HuH-7.5 (cell line): ENCODE measurements at regions not wholly inside any gene's neighbourhood (a gene's known extent, or its start where the extent isn't known, plus 50 kb on each side); places are given as distances from the start of the nearest gene placed in this dataset.
A peak's percentile ranks its signal among the peaks of the same experiment; 100 is the strongest.

Experiments used
- DNase-seq: peaks from one replicate; pipeline ENCODE4 v3.0.0; 2011; ENCODE audit warnings: low spot score

DNA sequence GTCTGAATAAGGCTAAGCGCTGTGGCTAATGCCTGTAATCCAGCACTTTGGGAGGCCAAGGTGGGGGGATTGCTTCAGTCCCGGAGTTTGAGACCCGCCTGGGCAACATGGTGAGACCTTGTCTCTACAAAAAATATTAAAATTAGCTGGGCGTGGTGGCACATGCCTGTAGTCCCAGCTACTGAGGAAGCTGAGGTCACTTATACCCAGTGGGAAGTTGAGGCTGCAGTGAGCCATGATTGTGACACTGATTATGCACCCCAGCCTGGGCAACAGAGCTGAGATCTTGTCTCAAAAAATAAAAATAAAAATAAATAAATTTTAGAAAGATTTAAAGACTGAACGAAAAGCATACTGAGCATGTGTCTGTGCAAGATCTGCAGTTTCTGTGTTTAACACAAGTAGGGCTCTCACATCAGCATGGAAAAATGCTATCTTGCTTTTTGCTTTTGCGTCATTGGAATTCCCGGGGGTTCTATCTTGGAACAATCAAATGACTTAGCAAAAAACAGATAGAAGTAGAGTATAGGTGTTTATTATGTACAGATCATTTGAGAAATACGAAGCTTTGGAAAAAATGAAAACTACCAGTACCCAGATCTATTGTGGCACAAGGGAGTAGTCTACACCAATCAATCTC, 161.9 kb downstream of the CAPZA3 start:
- no peak for DNase-seq

GRCh38 chr12:18905134-18905533, 167.2 kb downstream of the CAPZA3 start:
- no peak for DNase-seq

- DNase-seq, result no peak
These were observed 168.5 kb downstream of the CAPZA3 start for GRCh38 chr12:18906395-18906794.

DNA sequence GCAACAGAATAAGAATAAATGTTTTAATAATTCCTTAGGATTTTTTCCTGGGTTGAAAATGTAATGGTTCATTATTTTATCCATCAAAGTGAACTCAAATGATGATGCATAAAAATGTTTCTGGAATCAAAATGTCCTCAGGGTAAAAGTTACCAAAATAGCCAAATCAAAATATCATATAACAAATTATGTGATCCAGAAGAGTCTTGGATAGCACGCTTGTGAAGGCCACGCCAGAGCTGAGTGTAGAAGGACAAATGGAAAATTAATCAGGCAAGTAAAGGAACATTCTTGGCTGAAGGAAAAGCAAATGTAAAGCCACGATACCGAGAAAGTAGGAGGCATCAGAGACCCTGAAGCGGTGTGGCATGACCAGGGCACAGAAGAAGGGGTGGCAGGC, 169.2 kb downstream of the CAPZA3 start:
- DNase-seq, result no peak

- no peak for DNase-seq
These were observed 169.8 kb downstream of the CAPZA3 start for GRCh38 chr12:18907728-18908127.

DNA sequence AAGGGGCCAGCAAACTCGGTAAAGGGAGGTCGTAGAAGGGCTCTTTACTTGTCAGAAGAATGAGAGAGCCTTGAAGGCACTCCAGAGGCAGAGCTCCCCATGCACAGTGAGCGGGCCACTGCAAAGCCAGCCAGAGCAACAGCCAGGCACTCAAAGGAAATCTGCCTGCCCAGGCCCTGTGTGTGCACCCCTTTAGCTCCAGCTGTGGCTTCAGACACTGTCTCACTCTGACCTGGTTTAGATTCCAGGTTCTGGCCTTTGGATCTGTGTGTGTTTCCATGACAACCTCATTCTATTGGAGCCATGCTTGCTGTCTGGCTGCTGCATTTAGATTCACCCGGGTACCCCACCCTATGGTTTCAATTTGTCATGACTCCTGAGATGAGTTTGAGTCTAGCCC, 170.3 kb downstream of the CAPZA3 start:
- DNase-seq, result no peak

- peak; percentile 10 for DNase-seq
These were observed 182.1 kb downstream of the CAPZA3 start for GRCh38 chr12:18919871-18920511.

- DNase-seq, result no peak
These were observed 184.9 kb downstream of the CAPZA3 start for GRCh38 chr12:18922851-18923250.

DNA sequence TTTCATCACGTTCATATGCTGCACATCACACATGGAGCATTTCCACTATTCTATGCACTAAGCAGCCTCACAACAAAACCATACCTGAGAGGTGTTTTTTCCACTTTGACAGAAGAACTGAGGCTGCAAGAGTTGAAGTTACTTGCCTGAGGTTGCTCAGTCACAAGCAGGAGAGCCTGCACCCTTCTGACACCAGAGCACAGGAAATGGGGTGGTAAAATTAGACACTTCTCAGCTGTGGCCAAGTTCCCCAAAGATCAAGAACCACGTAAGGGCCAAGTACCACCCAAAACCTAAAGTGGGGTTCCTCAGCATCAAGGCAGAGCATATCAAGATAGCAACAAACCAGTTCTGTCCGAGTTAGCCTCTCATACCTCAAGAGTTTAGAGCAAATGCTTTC, 185.8 kb downstream of the CAPZA3 start:
- no peak for DNase-seq

- no peak for DNase-seq
These were observed 188.3 kb downstream of the CAPZA3 start for GRCh38 chr12:18926188-18926587.

- no peak for DNase-seq
These were observed 194.3 kb downstream of the CAPZA3 start for GRCh38 chr12:18932211-18932610.

GRCh38 chr12:18932715-18933114, 194.8 kb downstream of the CAPZA3 start:
- DNase-seq, result no peak

GRCh38 chr12:18935371-18935965, 194.1 kb upstream of the PLEKHA5 start:
- DNase-seq, result no peak

DNA sequence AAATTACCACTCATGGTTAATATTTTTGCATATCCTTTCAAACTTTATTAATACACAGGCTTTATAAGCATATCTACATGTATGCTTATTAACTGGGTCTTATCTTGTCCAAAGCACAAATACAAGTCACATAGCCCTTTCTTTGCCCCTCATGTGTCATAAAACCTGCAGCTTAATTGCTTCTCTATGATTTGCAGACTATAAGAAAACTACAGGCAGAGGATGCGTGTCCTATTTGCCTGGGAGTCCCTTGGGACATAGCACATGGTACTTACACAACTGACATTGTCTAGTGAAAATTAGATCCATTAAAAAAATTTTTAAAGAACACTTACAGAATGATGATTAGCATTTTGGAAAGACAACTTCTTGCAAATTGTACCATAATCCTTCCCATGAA, 190.5 kb upstream of the PLEKHA5 start:
- no peak for DNase-seq

GRCh38 chr12:18942669-18943068, 186.9 kb upstream of the PLEKHA5 start:
- no peak for DNase-seq

- DNase-seq, result no peak
These were observed 186.3 kb upstream of the PLEKHA5 start for GRCh38 chr12:18943200-18943599.

- DNase-seq, result no peak
These were observed 183.4 kb upstream of the PLEKHA5 start for GRCh38 chr12:18946106-18946505.

- DNase-seq, result no peak
These were observed 178.3 kb upstream of the PLEKHA5 start for GRCh38 chr12:18951218-18951617.

GRCh38 chr12:18953505-18953904, 176.0 kb upstream of the PLEKHA5 start:
- DNase-seq, result no peak

- no peak for DNase-seq
These were observed 173.9 kb upstream of the PLEKHA5 start for GRCh38 chr12:18955594-18955993.

- no peak for DNase-seq
These were observed 164.3 kb upstream of the PLEKHA5 start for GRCh38 chr12:18965203-18965602.

- DNase-seq, result no peak
These were observed 162.6 kb upstream of the PLEKHA5 start for GRCh38 chr12:18966954-18967353.

- DNase-seq, result no peak
These were observed 161.7 kb upstream of the PLEKHA5 start for GRCh38 chr12:18967814-18968213.

DNA sequence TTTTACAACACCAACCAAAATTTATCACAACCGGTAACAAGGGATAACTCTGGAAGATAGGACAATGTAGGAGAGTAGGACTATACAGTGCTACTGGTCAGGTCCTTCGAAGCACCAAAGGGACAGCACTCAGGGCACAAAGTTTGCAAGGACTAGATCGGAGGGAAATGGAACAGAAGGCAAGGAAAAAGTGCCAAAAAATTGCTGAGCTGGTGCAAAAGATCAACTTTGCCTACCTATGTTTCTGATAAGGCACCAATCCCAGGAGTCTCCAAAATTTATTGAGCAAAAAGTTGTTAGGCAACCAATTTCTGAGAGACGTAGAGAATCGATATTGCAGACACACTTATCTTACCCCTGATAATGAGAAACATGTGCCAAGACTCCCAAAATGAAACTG, 160.0 kb upstream of the PLEKHA5 start:
- DNase-seq, result no peak
